Osteocyte (in vitro differentiated cells): ENCODE measurements at regions not wholly inside any gene's neighbourhood (a gene's known extent, or its start where the extent isn't known, plus 50 kb on each side); places are given as distances from the start of the nearest gene placed in this dataset.

Experiments
- DNase-seq: peaks from one replicate; pipeline ENCODE4 v3.0.0; 2021; ENCODE audit warnings: mixed read lengths; ENCODE audit not compliant: unreplicated experiment; ENCODE audit errors: extremely low spot score
- H3K27ac Mint-ChIP-seq: one replicate; pipeline ENCODE4 v1.8.0; 2021; ENCODE audit warnings: mild to moderate bottlenecking, mixed read lengths; ENCODE audit not compliant: unreplicated experiment
- H3K27me3 Mint-ChIP-seq: one replicate; pipeline ENCODE4 v1.8.0; 2021; ENCODE audit warnings: mixed read lengths; ENCODE audit not compliant: unreplicated experiment
- H3K36me3 Mint-ChIP-seq: one replicate; pipeline ENCODE4 v1.8.0; 2021; ENCODE audit warnings: mixed read lengths; ENCODE audit not compliant: unreplicated experiment
- H3K4me1 Mint-ChIP-seq: one replicate; pipeline ENCODE4 v1.8.0; 2021; ENCODE audit warnings: mixed read lengths; ENCODE audit not compliant: unreplicated experiment
- H3K4me3 Mint-ChIP-seq: one replicate; pipeline ENCODE4 v1.8.0; 2021; ENCODE audit warnings: mild to moderate bottlenecking, moderate library complexity, mixed read lengths; ENCODE audit not compliant: unreplicated experiment
- H3K9me3 Mint-ChIP-seq: one replicate; pipeline ENCODE4 v1.8.0; 2021; ENCODE audit warnings: mixed read lengths; ENCODE audit not compliant: unreplicated experiment
- CTCF ChIP-seq: fragments of 200-600 bp; sonication (generic); IDR thresholded peaks from 2 replicates; pipeline ENCODE4 v1.5.0; 2021; ENCODE audit warnings: antibody characterized with exemption, mild to moderate bottlenecking, moderate library complexity

GRCh38 chr1:98453066-98453465 lies 208.5 kb upstream of the SNX7 start:
- no peak for TF ChIP-seq CTCF
- Mint-ChIP-seq H3K27me3 (no peaks in the 10 kb centered on the region), H3K9me3 (peaks cover 6% of the 10 kb centered on the region), H3K4me1 (peaks cover 12% of the 10 kb centered on the region), H3K36me3 (peaks cover 4% of the 10 kb centered on the region), H3K4me3 (no peak overlapping the region), H3K27ac (no peak overlapping the region)
- DNase-seq, result no peak

- peaks cover 14% of the 10 kb centered on the region for H3K9me3 Mint-ChIP-seq
- no peak for DNase-seq
- no peak overlapping the region for H3K4me3 Mint-ChIP-seq
- H3K27ac Mint-ChIP-seq, result no peak overlapping the region
- H3K4me1 Mint-ChIP-seq, result peaks cover 12% of the 10 kb centered on the region
- H3K36me3 Mint-ChIP-seq, result peaks cover 8% of the 10 kb centered on the region
- H3K27me3 Mint-ChIP-seq, result no peaks in the 10 kb centered on the region
- TF ChIP-seq CTCF, result no peak
Observed at GRCh38 chr1:98452162-98452561, 209.4 kb upstream of the SNX7 start.

- no peak for TF ChIP-seq CTCF
- no peak overlapping the region for H3K4me3 Mint-ChIP-seq
- H3K27me3 Mint-ChIP-seq, result no peaks in the 10 kb centered on the region
- no peaks in the 10 kb centered on the region for H3K4me1 Mint-ChIP-seq
- H3K36me3 Mint-ChIP-seq, result no peaks in the 10 kb centered on the region
- no peak for DNase-seq
- H3K9me3 Mint-ChIP-seq, result peaks cover 8% of the 10 kb centered on the region
- H3K27ac Mint-ChIP-seq, result no peak overlapping the region
Observed at GRCh38 chr1:98441281-98441680, 220.2 kb upstream of the SNX7 start.

GRCh38 chr1:98439471-98439870 lies 222.1 kb upstream of the SNX7 start:
- no peak for DNase-seq

GRCh38 chr1:98437540-98437939 lies 224.0 kb upstream of the SNX7 start:
- H3K4me1 Mint-ChIP-seq, result peaks cover 3% of the 10 kb centered on the region
- peaks cover 4% of the 10 kb centered on the region for H3K9me3 Mint-ChIP-seq
- TF ChIP-seq CTCF, result no peak
- H3K36me3 Mint-ChIP-seq, result no peaks in the 10 kb centered on the region
- no peaks in the 10 kb centered on the region for H3K27me3 Mint-ChIP-seq
- DNase-seq, result no peak
- H3K27ac Mint-ChIP-seq, result no peak overlapping the region
- no peak overlapping the region for H3K4me3 Mint-ChIP-seq

More at GRCh38 chr1:98439471-98439870, 222.1 kb upstream of the SNX7 start:
- no peak overlapping the region for H3K4me3 Mint-ChIP-seq
- no peaks in the 10 kb centered on the region for H3K4me1 Mint-ChIP-seq
- H3K36me3 Mint-ChIP-seq, result no peaks in the 10 kb centered on the region
- TF ChIP-seq CTCF, result no peak
- H3K27me3 Mint-ChIP-seq, result no peaks in the 10 kb centered on the region
- H3K9me3 Mint-ChIP-seq, result peaks cover 4% of the 10 kb centered on the region
- H3K27ac Mint-ChIP-seq, result no peak overlapping the region
